GM12878 (cell line): ENCODE measurements at regions not wholly inside any gene's neighbourhood (a gene's known extent, or its start where the extent isn't known, plus 50 kb on each side); places are given as distances from the start of the nearest gene placed in this dataset.

Source experiments
- CHD2 ChIP-seq: IDR thresholded peaks from 2 replicates; pipeline ENCODE4 v1.6.1; 2011; ENCODE audit warnings: low read depth, low read length, improper control_type of control experiment, borderline replicate concordance
- EP300 ChIP-seq, 2 experiments: fragments of 150-350 bp in 1 of 2; IDR thresholded peaks; 2 replicates each; pipeline ENCODE4 v1.6.1; 2011 to 2012; ENCODE audit warnings: low read depth in 2 of 2, low read length in 2 of 2, borderline replicate concordance in 1 of 2, improper control_type of control experiment in 1 of 2, inconsistent platforms in 1 of 2; ENCODE audit not compliant: control insufficient read depth in 1 of 2
- ESRRA ChIP-seq: IDR thresholded peaks from 2 replicates; pipeline ENCODE4 v1.6.1; 2012; ENCODE audit warnings: mild to moderate bottlenecking, low read length, improper control_type of control experiment
- FOXK2 ChIP-seq: fragments of 450-650 bp; IDR thresholded peaks from 2 replicates; pipeline ENCODE4 v1.6.1; 2017; ENCODE audit warnings: mild to moderate bottlenecking, moderate library complexity
- MYC ChIP-seq: IDR thresholded peaks from 2 replicates; pipeline ENCODE4 v1.6.1; 2011; ENCODE audit warnings: mild to moderate bottlenecking, low read length, moderate library complexity, inconsistent platforms; ENCODE audit not compliant: insufficient read depth, insufficient replicate concordance, insufficient read length, severe bottlenecking
- TAF1 ChIP-seq: IDR thresholded peaks from 2 replicates; pipeline ENCODE4 v1.6.1; 2011; ENCODE audit warnings: mild to moderate bottlenecking, low read depth, low read length, borderline replicate concordance
- ZNF384 ChIP-seq: IDR thresholded peaks from 2 replicates; pipeline ENCODE4 v1.6.1; 2012; ENCODE audit warnings: low read depth, mild to moderate bottlenecking, low read length, improper control_type of control experiment, borderline replicate concordance
- TF ChIP-seq, protein P1 (sequence below), 3 experiments: IDR thresholded peaks in 2 of 3; conservative IDR thresholded peaks in 1 of 3; 2 replicates each; pipeline ENCODE4 v1.5.1; 2011; ENCODE audit warnings: low read depth in 3 of 3, low read length in 3 of 3, mild to moderate bottlenecking in 3 of 3, control low read depth in 2 of 3, moderate library complexity in 2 of 3, inconsistent platforms in 1 of 3, mixed read lengths in 1 of 3; ENCODE audit not compliant: control insufficient read depth in 2 of 3, insufficient read depth in 1 of 3; ENCODE audit errors: extremely low read depth in 1 of 3

DNA sequence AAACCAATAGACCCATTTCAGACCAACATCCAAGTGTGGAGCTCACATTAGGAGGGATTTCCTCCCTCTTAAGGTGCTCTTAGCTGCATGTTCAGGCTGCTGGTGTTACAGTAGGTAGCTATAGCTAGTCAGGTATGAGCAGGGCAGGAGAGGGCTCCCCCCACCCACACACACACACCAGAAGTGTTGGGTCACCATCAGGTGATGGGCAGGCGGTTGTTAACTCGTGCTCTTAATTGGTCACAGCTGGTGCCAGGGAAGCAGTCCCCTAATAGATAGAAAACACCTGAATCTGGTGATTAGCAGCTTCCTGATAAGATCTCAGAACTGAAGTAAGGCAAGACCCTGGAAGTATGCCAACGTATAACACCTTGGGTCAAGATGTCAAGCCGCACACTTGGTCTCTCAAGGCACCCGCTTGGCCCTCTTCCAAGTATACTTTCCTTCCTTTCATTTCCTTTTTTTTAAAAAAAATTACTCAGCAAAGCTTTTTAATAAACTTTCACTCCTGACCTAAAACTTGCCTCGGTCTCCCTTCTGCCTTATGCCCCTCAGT lies 532.4 kb downstream of the DNAH5 start:
- no peak for TF ChIP-seq MYC
- no peak for TF ChIP-seq ESRRA
- no peak for TF ChIP-seq CHD2
- TF ChIP-seq EP300 (IDR thresholded peaks at IDR 0.05; ENCODE audit: borderline replicate concordance in 1 of 2, control insufficient read depth in 1 of 2, low read depth in 2 of 2, low read length in 2 of 2) = no peak
- TF ChIP-seq TAF1 = no peak
- no peak for TF ChIP-seq ZNF384
- TF ChIP-seq FOXK2 = no peak
- TF ChIP-seq, protein P1, sequence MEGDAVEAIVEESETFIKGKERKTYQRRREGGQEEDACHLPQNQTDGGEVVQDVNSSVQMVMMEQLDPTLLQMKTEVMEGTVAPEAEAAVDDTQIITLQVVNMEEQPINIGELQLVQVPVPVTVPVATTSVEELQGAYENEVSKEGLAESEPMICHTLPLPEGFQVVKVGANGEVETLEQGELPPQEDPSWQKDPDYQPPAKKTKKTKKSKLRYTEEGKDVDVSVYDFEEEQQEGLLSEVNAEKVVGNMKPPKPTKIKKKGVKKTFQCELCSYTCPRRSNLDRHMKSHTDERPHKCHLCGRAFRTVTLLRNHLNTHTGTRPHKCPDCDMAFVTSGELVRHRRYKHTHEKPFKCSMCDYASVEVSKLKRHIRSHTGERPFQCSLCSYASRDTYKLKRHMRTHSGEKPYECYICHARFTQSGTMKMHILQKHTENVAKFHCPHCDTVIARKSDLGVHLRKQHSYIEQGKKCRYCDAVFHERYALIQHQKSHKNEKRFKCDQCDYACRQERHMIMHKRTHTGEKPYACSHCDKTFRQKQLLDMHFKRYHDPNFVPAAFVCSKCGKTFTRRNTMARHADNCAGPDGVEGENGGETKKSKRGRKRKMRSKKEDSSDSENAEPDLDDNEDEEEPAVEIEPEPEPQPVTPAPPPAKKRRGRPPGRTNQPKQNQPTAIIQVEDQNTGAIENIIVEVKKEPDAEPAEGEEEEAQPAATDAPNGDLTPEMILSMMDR (IDR thresholded peaks at IDR 0.05 in 2 of 3, conservative IDR thresholded peaks at IDR 0.05 in 1 of 3; ENCODE audit: control insufficient read depth in 2 of 3, extremely low read depth in 1 of 3, insufficient read depth in 1 of 3, low read depth in 3 of 3, low read length in 3 of 3) = no peak
